ENCODE measurements at regions not wholly inside any gene's neighbourhood (a gene's known extent, or its start where the extent isn't known, plus 50 kb on each side); places are given as distances from the start of the nearest gene placed in this dataset.
A peak's percentile ranks its signal among the peaks of the same experiment; 100 is the strongest.

GRCh38 chr2:42953216-42953615 is 160.8 kb upstream of the HAAO start:
- peaks cover 5% of the 10 kb centered on the region for H3K4me1 Mint-ChIP-seq
- no peaks in the 10 kb centered on the region for H3K36me3 Mint-ChIP-seq (ENCODE audit: low read depth)
- no peak for ATAC-seq (replicated peaks)
- no peak overlapping the region for H3K4me3 Mint-ChIP-seq
- no peak overlapping the region for H3K27ac Mint-ChIP-seq
- H3K9me3 Mint-ChIP-seq: no peaks in the 10 kb centered on the region
- no peaks in the 10 kb centered on the region for H3K27me3 Mint-ChIP-seq

- ATAC-seq (replicated peaks): no peak
- Mint-ChIP-seq H3K4me3 (no peak overlapping the region), H3K27me3 (no peaks in the 10 kb centered on the region), H3K36me3 (ENCODE audit: low read depth) (no peaks in the 10 kb centered on the region), H3K9me3 (no peaks in the 10 kb centered on the region), H3K4me1 (peaks cover 8% of the 10 kb centered on the region), H3K27ac (no peak overlapping the region)
These were observed 159.0 kb upstream of the HAAO start for GRCh38 chr2:42951263-42951938.

GRCh38 chr2:42949125-42949524 is 156.7 kb upstream of the HAAO start:
- no peak for ATAC-seq (replicated peaks)
- peaks cover 8% of the 10 kb centered on the region for H3K4me1 Mint-ChIP-seq
- no peaks in the 10 kb centered on the region for H3K9me3 Mint-ChIP-seq
- H3K27ac Mint-ChIP-seq: no peak overlapping the region
- H3K27me3 Mint-ChIP-seq: no peaks in the 10 kb centered on the region
- H3K36me3 Mint-ChIP-seq (ENCODE audit: low read depth): no peaks in the 10 kb centered on the region
- no peak overlapping the region for H3K4me3 Mint-ChIP-seq

- H3K36me3 Mint-ChIP-seq (ENCODE audit: low read depth): no peaks in the 10 kb centered on the region
- H3K4me3 Mint-ChIP-seq: no peak overlapping the region
- H3K4me1 Mint-ChIP-seq: peaks cover 8% of the 10 kb centered on the region
- no peak for ATAC-seq (replicated peaks)
- no peak overlapping the region for H3K27ac Mint-ChIP-seq
- no peaks in the 10 kb centered on the region for H3K9me3 Mint-ChIP-seq
- no peaks in the 10 kb centered on the region for H3K27me3 Mint-ChIP-seq
These were observed 155.6 kb upstream of the HAAO start for GRCh38 chr2:42947809-42948600.

- Mint-ChIP-seq H3K27me3 (no peaks in the 10 kb centered on the region), H3K4me3 (no peak overlapping the region), H3K27ac (no peak overlapping the region), H3K9me3 (no peaks in the 10 kb centered on the region), H3K36me3 (ENCODE audit: low read depth) (no peaks in the 10 kb centered on the region), H3K4me1 (peaks cover 4% of the 10 kb centered on the region)
- no peak for ATAC-seq (replicated peaks)
These were observed 152.5 kb upstream of the HAAO start for GRCh38 chr2:42944779-42945415.

- Mint-ChIP-seq H3K4me1 (peaks cover 4% of the 10 kb centered on the region), H3K27ac (no peak overlapping the region), H3K4me3 (no peak overlapping the region), H3K36me3 (ENCODE audit: low read depth) (no peaks in the 10 kb centered on the region), H3K27me3 (no peaks in the 10 kb centered on the region), H3K9me3 (no peaks in the 10 kb centered on the region)
- no peak for ATAC-seq (replicated peaks)
These were observed 150.7 kb upstream of the HAAO start for GRCh38 chr2:42942990-42943493.

- Mint-ChIP-seq H3K9me3 (no peaks in the 10 kb centered on the region), H3K27me3 (no peaks in the 10 kb centered on the region), H3K27ac (no peak overlapping the region), H3K36me3 (ENCODE audit: low read depth) (no peaks in the 10 kb centered on the region), H3K4me3 (no peak overlapping the region), H3K4me1 (peaks cover 4% of the 10 kb centered on the region)
- no peak for ATAC-seq (replicated peaks)
These were observed 150.0 kb upstream of the HAAO start for GRCh38 chr2:42942214-42942989.

GRCh38 chr2:42941633-42942176 is 149.3 kb upstream of the HAAO start:
- no peaks in the 10 kb centered on the region for H3K4me1 Mint-ChIP-seq
- H3K36me3 Mint-ChIP-seq (ENCODE audit: low read depth): no peaks in the 10 kb centered on the region

GRCh38 chr2:42939411-42940206 is 147.2 kb upstream of the HAAO start:
- ATAC-seq (replicated peaks): no peak
- Mint-ChIP-seq H3K4me1 (no peaks in the 10 kb centered on the region), H3K27me3 (no peaks in the 10 kb centered on the region), H3K36me3 (ENCODE audit: low read depth) (no peaks in the 10 kb centered on the region), H3K9me3 (no peaks in the 10 kb centered on the region), H3K27ac (no peak overlapping the region), H3K4me3 (no peak overlapping the region)

More at GRCh38 chr2:42941633-42942176, 149.3 kb upstream of the HAAO start:
- no peaks in the 10 kb centered on the region for H3K9me3 Mint-ChIP-seq
- H3K4me3 Mint-ChIP-seq: no peak overlapping the region
- H3K27me3 Mint-ChIP-seq: no peaks in the 10 kb centered on the region
- no peak overlapping the region for H3K27ac Mint-ChIP-seq
- no peak for ATAC-seq (replicated peaks)

GRCh38 chr2:42938671-42939370 is 146.4 kb upstream of the HAAO start:
- ATAC-seq (replicated peaks): no peak
- no peaks in the 10 kb centered on the region for H3K4me1 Mint-ChIP-seq
- H3K4me3 Mint-ChIP-seq: no peak overlapping the region
- no peaks in the 10 kb centered on the region for H3K36me3 Mint-ChIP-seq (ENCODE audit: low read depth)
- H3K27me3 Mint-ChIP-seq: no peaks in the 10 kb centered on the region
- H3K27ac Mint-ChIP-seq: no peak overlapping the region
- H3K9me3 Mint-ChIP-seq: no peaks in the 10 kb centered on the region

- no peak for ATAC-seq (replicated peaks)
- Mint-ChIP-seq H3K36me3 (ENCODE audit: low read depth) (no peaks in the 10 kb centered on the region), H3K27ac (no peak overlapping the region), H3K9me3 (no peaks in the 10 kb centered on the region), H3K4me1 (no peaks in the 10 kb centered on the region), H3K4me3 (no peak overlapping the region), H3K27me3 (no peaks in the 10 kb centered on the region)
These were observed 144.9 kb upstream of the HAAO start for GRCh38 chr2:42937171-42937875.

- Mint-ChIP-seq H3K4me3 (no peak overlapping the region), H3K27me3 (no peaks in the 10 kb centered on the region), H3K36me3 (ENCODE audit: low read depth) (no peaks in the 10 kb centered on the region), H3K4me1 (no peaks in the 10 kb centered on the region), H3K27ac (no peak overlapping the region), H3K9me3 (no peaks in the 10 kb centered on the region)
- peak; percentile 90 for ATAC-seq (replicated peaks)
These were observed 143.6 kb upstream of the HAAO start for GRCh38 chr2:42935692-42936671.

All from activated T-helper 17 cell treated with anti-CD3 and anti-CD28 coated beads, Interleukin-2, amount 50 U/mL, for 72 hours (primary cell).